ENCODE measurements at regions not wholly inside any gene's neighbourhood (a gene's known extent, or its start where the extent isn't known, plus 50 kb on each side); places are given as distances from the start of the nearest gene placed in this dataset.
"Not testable (repeated sequence)": the region's sequence is repeated elsewhere in the genome, so short reads cannot be mapped to it uniquely, and the experiment has no call there.

DNA sequence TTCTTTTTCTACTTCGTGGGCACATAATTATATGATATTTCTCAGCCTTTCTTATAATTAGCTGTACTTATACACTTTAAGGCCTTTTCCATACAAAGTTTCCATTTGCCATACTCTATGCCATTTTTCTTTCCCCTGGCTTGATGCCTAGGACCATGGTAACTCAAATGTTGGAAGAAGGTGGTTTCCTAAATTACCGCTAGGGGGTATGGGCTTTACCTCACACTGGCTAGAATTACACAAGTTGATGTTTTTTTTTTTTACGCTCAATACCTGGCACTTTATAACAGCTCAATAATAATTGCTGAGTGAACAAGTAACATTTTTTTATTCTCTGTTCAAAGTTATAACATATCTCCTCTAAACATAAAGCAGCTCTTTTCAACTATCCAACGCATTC lies 306.8 kb upstream of the LRFN5 start:
- Mint-ChIP-seq H3K27me3 (no peaks in the 10 kb centered on the region), H3K9me3 (ENCODE audit: low read depth) (peaks cover 2% of the 10 kb centered on the region), H3K4me3 (no peak overlapping the region), H3K36me3 (no peaks in the 10 kb centered on the region), H3K4me1 (no peaks in the 10 kb centered on the region), H3K27ac (no peak overlapping the region)
- ATAC-seq (no peak), DNase-seq (no peak)
- CTCF ChIA-PET: no interaction called here

DNA sequence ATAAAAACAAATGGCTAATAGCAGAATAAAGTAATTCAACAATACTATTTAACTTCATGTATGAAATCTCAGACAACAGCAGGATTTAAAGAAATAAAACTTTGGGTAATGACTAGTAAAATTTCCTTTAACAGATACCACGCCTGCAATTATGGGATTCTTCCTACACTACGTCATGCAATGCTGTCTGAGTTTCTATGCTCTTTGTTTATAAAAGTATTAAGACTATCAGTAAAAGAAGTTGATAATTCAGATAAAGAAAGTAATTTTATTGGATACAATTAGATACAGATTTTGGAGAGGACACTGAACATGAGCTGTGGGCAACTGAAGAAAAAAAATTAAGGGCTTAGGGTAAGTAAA lies 308.4 kb upstream of the LRFN5 start:
- Mint-ChIP-seq H3K27ac (no peak overlapping the region), H3K27me3 (no peaks in the 10 kb centered on the region), H3K4me1 (no peaks in the 10 kb centered on the region), H3K36me3 (no peaks in the 10 kb centered on the region), H3K9me3 (ENCODE audit: low read depth) (peaks cover 2% of the 10 kb centered on the region), H3K4me3 (no peak overlapping the region)
- CTCF ChIA-PET: no interaction called here
- ATAC-seq (no peak), DNase-seq (no peak)

DNA sequence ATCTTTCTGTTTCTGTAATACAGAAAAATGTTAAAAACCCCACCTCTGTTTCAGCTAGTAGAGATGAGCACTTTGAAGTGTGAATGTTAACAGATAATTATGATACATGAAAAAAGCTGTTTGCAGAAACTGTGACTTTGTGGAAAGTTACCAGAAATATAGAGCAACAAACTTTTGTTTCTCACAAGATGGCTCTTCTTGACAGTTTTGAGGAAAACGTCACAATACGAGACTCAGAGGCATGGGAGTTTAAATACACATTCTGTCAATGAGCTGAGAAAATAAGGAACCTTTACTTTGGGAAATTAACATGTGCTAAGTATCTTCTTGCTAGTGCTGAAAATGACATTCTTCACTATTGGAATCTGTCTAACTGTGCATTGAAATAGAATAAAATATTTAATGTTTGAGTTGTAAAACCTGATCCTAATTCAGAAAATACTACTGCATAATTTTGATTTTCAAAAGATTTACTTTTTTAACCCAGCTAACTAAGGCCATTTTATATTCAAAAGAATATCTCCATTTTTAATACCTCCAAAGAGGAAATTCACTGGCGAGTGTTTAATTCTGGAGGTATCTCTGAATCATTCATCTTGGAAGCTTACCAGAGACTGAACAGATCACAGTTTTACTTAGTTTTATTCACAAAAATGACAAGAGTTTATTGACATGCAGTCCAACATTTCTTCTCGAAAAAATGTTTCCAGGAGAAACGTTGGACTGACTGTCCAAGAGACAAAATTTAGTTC lies 308.9 kb upstream of the LRFN5 start:
- Mint-ChIP-seq H3K27me3 (no peaks in the 10 kb centered on the region), H3K4me3 (no peak overlapping the region), H3K4me1 (no peaks in the 10 kb centered on the region), H3K36me3 (no peaks in the 10 kb centered on the region), H3K27ac (no peak overlapping the region), H3K9me3 (ENCODE audit: low read depth) (peaks cover 2% of the 10 kb centered on the region)
- no peak for ATAC-seq
- CTCF ChIA-PET: no interaction called here
- no peak for DNase-seq

DNA sequence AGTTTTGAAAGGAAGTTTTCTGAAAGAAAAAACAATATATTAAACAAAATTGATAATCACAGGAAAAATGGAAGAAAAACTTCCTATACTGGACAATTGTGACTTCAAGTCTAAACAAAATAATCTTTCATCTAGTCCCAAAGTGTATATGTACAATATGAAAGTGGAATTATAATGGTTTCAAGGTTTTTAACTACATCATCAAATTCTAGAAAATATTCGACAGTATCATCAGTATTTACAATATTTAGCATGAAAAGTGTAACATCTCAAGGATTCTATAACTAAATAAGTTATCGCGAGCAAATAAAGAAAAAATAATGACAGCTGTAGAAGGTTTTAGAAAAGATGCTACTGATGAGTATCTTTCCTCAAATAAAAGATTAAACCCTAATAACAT lies 310.9 kb upstream of the LRFN5 start:
- DNase-seq (no peak), ATAC-seq (no peak)
- CTCF ChIA-PET: no interaction called here
- Mint-ChIP-seq H3K4me3 (no peak overlapping the region), H3K36me3 (no peaks in the 10 kb centered on the region), H3K4me1 (no peaks in the 10 kb centered on the region), H3K9me3 (ENCODE audit: low read depth) (peaks cover 2% of the 10 kb centered on the region), H3K27me3 (no peaks in the 10 kb centered on the region), H3K27ac (no peak overlapping the region)

DNA sequence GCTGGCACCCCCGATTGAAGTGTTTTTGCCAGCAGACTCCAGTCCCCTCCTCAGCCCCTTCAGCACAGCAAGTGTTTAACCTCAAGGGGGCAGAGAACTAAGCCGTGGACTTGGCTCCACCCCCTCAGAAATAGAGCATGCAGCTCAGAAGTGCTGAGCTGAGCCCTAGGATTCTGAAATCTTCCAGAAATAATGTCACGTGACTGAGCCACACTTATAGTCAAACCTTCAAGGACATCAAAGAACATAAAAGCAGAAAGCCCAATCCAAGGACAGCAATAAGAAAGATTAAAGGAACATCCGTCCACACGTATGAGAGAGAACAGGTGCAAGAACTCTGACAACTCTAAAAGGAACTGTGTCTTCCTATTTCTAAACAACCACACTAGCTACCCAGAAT lies 317.7 kb upstream of the LRFN5 start:
- Mint-ChIP-seq H3K4me3 (no peak overlapping the region), H3K36me3 (no peaks in the 10 kb centered on the region), H3K27me3 (no peaks in the 10 kb centered on the region), H3K27ac (no peak overlapping the region), H3K4me1 (no peaks in the 10 kb centered on the region), H3K9me3 (ENCODE audit: low read depth) (peaks cover 9% of the 10 kb centered on the region)
- DNase-seq: no peak
- CTCF ChIA-PET: no interaction called here
- ATAC-seq: no peak

DNA sequence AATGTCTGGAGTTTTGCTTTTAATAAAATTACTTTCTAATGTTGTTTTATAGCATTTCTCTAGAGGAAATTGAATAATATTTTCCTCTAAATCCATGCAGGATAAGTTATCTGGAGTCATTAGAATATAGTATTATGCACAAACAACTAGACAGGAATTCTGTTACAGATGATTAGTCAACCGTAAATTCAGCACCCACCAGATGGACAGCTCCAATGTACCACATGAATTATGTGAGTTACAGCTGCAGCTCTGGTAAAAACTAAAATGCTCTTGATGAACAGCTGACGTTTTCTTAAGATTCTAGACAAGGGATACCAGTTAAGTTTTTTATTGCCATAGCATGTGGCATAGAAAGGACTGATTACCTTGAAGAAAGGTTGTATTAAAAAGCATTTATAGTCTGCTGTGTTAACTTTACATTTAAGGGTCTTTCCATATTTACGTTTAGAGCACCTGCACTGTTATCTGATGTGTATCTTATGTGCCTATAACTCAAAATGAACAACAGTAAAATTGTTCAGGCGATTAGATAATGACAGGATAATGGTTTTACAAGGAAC lies 321.4 kb upstream of the LRFN5 start:
- Mint-ChIP-seq H3K4me1 (no peaks in the 10 kb centered on the region), H3K27ac (no peak overlapping the region), H3K9me3 (ENCODE audit: low read depth) (peaks cover 9% of the 10 kb centered on the region), H3K4me3 (no peak overlapping the region), H3K36me3 (no peaks in the 10 kb centered on the region), H3K27me3 (no peaks in the 10 kb centered on the region)
- no peak for DNase-seq
- CTCF ChIA-PET: no interaction called here
- no peak for ATAC-seq

DNA sequence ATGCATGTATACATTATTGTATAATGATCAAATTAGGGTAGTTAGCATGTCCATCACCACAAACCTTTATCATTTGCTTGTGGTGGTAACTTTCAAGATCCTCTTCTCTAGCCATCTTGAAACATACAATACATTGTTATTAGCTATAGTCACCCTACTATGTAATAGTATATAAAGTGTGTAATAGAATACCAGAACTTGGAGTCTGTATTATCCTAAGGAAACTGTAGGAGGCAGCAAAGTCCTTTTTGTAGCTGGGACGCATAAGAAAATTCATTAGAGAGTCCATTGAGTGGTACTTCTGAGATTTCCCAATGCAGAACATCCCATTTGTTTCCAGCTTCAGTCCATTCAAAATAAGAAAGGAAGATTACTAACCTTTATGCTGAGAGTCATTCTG lies 325.9 kb upstream of the LRFN5 start:
- H3K27ac Mint-ChIP-seq: no peak overlapping the region
- ATAC-seq (no peak), DNase-seq (no peak)
- H3K36me3 Mint-ChIP-seq: no peaks in the 10 kb centered on the region
- no peak overlapping the region for H3K4me3 Mint-ChIP-seq
- CTCF ChIA-PET: no interaction called here
- H3K9me3 Mint-ChIP-seq (ENCODE audit: low read depth): no peaks in the 10 kb centered on the region
- H3K4me1 Mint-ChIP-seq: no peaks in the 10 kb centered on the region
- no peaks in the 10 kb centered on the region for H3K27me3 Mint-ChIP-seq

DNA sequence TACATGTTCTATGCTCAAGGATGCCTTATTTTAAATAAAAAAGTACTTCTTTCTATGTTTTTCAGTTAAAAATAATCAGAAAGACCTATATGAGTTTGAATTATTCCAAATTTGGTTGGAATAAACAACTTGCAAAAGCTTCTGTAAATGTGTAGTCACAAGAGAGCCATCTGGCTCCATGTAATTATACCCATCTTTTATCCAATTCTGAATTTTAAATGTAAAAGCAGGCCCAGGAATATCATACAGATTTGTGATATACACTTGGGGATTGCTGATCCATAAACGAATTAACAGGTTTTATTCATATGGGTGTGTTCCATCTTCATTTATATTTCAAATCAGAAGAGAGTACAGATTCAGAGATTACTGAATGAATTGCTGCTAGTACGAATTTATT lies 329.2 kb upstream of the LRFN5 start:
- no peaks in the 10 kb centered on the region for H3K36me3 Mint-ChIP-seq
- H3K4me3 Mint-ChIP-seq: no peak overlapping the region
- no peaks in the 10 kb centered on the region for H3K27me3 Mint-ChIP-seq
- no peak for DNase-seq
- no peaks in the 10 kb centered on the region for H3K4me1 Mint-ChIP-seq
- no peak for ATAC-seq
- no peak overlapping the region for H3K27ac Mint-ChIP-seq
- H3K9me3 Mint-ChIP-seq (ENCODE audit: low read depth): peaks cover 2% of the 10 kb centered on the region
- CTCF ChIA-PET: no interaction called here

DNA sequence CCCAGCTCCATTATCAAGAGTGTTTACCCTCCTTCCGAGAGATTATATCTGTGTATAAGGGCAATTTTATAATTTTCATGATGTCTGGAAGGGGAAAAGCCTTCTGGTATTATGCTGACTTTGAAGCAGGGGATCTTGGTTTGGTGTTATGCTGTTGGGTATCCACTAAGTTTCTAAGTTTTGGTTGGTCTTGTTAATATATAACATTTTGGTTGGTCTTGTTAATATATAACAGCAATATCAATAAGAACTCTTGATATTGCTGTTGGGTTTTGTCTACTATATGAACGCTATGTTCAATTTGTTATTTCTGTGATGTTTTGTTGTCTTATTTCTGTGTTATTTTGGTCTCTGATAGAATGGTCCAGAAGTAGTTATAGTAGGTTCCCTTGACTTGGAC lies 349.2 kb upstream of the LRFN5 start:
- ATAC-seq (no peak), DNase-seq (no peak)
- no peaks in the 10 kb centered on the region for H3K4me1 Mint-ChIP-seq
- H3K4me3 Mint-ChIP-seq: no peak overlapping the region
- no peak overlapping the region for H3K27ac Mint-ChIP-seq
- CTCF ChIA-PET: no interaction called here
- H3K27me3 Mint-ChIP-seq: no peaks in the 10 kb centered on the region
- no peaks in the 10 kb centered on the region for H3K36me3 Mint-ChIP-seq
- peaks cover 2% of the 10 kb centered on the region for H3K9me3 Mint-ChIP-seq (ENCODE audit: low read depth)

DNA sequence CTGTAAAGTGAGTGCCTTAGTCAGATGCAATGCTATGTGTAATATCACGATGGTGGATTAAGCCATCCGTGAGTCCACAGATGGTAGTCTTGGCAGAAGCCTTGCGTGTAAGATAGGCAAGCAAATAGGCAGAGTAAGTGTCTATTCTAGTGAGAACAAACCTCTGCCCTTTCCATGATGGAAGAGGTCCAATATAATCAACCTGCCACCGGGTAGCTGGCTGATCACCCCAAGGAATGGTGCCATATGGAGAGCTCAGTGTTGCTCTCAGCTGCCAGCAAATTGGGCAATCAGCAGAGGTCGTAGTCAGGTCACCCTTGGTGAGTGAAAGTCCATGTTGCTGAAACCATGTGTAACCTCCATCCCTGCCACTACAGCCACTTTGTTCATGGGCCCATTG lies 371.2 kb upstream of the LRFN5 start:
- peaks cover 13% of the 10 kb centered on the region for H3K9me3 Mint-ChIP-seq (ENCODE audit: low read depth)
- H3K27me3 Mint-ChIP-seq: no peaks in the 10 kb centered on the region
- H3K27ac Mint-ChIP-seq: no peak overlapping the region
- DNase-seq (no peak), ATAC-seq (no peak)
- H3K4me3 Mint-ChIP-seq: no peak overlapping the region
- H3K36me3 Mint-ChIP-seq: no peaks in the 10 kb centered on the region
- CTCF ChIA-PET: no interaction called here
- H3K4me1 Mint-ChIP-seq: no peaks in the 10 kb centered on the region

DNA sequence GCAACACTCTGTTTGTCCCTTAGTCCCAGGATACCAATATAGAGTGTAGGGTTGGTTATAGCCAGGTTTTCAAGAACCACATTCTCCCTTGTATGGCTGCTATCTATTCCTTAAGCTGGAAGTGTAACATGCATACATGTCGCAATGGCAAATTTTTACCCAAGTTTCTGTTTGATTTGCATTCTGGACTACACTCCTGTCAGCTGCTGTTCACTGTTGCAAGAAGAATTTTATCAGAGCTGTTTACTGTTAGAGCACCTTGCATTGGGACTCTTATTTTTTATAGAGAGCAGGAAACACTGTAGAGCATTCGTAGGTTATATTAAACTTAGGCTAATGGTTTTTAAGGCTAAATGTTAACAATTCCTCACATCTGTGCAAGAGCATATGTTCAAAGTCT lies 376.0 kb upstream of the LRFN5 start:
- H3K27me3 Mint-ChIP-seq: no peaks in the 10 kb centered on the region
- no peak overlapping the region for H3K27ac Mint-ChIP-seq
- no peak for ATAC-seq
- CTCF ChIA-PET: no interaction called here
- H3K9me3 Mint-ChIP-seq (ENCODE audit: low read depth): peaks cover 11% of the 10 kb centered on the region
- no peaks in the 10 kb centered on the region for H3K4me1 Mint-ChIP-seq
- H3K36me3 Mint-ChIP-seq: no peaks in the 10 kb centered on the region
- H3K4me3 Mint-ChIP-seq: no peak overlapping the region
- DNase-seq: no peak

DNA sequence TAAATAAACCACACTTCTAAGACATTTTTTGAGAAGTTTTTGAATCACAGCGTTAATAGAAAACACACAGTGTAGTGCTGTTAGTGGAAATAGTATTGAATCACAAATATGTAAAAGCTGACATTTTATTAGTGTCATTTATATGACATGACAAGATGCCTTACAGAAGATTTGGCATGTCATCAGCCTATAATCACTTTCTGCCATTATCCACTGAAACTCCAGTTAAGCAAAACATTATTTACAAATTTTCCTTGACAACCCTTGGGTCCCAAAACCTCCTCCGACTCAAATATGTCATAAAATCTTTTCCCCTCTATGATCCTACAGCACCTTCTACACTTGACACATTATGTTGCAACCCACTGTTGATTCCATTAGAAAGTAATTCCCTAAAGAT lies 376.9 kb upstream of the LRFN5 start:
- CTCF ChIA-PET: no interaction called here
- ATAC-seq: no peak
- no peak for DNase-seq
- H3K36me3 Mint-ChIP-seq: no peaks in the 10 kb centered on the region
- H3K4me1 Mint-ChIP-seq: no peaks in the 10 kb centered on the region
- H3K27ac Mint-ChIP-seq: no peak overlapping the region
- no peak overlapping the region for H3K4me3 Mint-ChIP-seq
- no peaks in the 10 kb centered on the region for H3K27me3 Mint-ChIP-seq
- H3K9me3 Mint-ChIP-seq (ENCODE audit: low read depth): peaks cover 9% of the 10 kb centered on the region

DNA sequence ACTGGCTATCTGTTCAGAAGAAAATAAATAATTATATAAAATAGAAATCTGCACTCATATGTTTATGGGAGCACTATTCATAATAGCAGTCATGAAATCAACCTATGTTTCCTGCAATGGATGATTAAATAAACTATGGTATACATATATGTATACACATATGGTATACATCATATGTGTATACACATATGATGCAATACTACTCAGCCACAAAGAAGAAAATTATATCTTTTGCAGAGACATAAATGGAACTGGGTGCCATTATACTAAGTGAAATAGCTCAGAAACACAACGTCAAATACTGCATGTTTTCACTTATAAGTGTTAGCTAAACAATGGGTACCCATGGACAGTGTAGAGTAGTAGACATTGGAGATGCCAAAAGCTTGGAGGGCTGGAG lies 381.2 kb upstream of the LRFN5 start:
- Mint-ChIP-seq H3K4me3 (no peak overlapping the region), H3K36me3 (no peaks in the 10 kb centered on the region), H3K27me3 (no peaks in the 10 kb centered on the region), H3K4me1 (no peaks in the 10 kb centered on the region), H3K27ac (no peak overlapping the region), H3K9me3 (ENCODE audit: low read depth) (peaks cover 2% of the 10 kb centered on the region)
- no peak for DNase-seq
- CTCF ChIA-PET: no interaction called here
- no peak for ATAC-seq

DNA sequence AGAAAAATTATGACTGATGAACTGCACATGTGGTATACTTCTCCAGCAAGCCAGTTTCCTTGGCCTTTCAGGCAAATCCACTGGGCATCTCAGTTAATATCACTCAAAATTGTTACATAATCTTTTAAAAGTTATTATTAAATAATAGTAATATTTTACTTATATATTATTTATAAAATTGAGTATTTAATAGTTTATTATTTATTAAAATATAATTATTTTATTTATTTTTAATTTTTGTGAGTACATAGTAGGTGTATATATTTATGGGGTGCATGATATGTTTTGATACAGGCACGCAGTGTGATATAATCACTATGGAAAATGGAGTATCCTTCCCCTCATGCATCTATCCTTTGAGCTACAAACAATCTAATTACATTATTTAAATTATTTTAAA lies 384.1 kb upstream of the LRFN5 start:
- H3K27me3 Mint-ChIP-seq: no peaks in the 10 kb centered on the region
- no peaks in the 10 kb centered on the region for H3K9me3 Mint-ChIP-seq (ENCODE audit: low read depth)
- H3K4me1 Mint-ChIP-seq: no peaks in the 10 kb centered on the region
- CTCF ChIA-PET: no interaction called here
- no peak overlapping the region for H3K4me3 Mint-ChIP-seq
- no peak overlapping the region for H3K27ac Mint-ChIP-seq
- DNase-seq: no peak
- no peak for ATAC-seq
- H3K36me3 Mint-ChIP-seq: no peaks in the 10 kb centered on the region

DNA sequence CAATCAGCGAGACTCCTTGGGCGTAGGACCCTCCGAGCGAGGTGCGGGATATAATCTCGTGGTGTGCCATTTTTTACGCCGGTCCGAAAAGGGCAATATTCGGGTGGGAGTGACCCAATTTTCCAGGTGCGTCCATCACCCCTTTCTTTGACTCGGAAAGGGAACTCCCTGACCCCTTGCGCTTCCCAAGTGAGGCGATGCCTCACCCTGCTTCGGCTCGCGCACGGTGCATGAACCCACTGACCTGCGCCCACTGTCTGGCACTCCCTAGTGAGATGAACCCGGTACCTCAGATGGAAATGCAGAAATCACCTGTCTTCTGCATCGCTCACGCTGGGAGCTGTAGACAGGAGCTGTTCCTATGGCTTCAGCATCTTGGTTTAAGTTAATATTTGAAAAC lies 391.7 kb upstream of the LRFN5 start:
- H3K4me1 Mint-ChIP-seq; ATAC-seq; H3K9me3 Mint-ChIP-seq (ENCODE audit: low read depth); H3K4me3 Mint-ChIP-seq; DNase-seq; H3K27ac Mint-ChIP-seq; H3K36me3 Mint-ChIP-seq; CTCF ChIA-PET; H3K27me3 Mint-ChIP-seq: not testable (repeated sequence)
